Stimulated activated memory B cell treated with anti-CD40 and anti-IgM and Interleukin-4, amounts not matched to agents 10 μg/mL and 1 μg/mL and 100 μg/mL, for 72 hours (primary cell): ENCODE measurements at regions not wholly inside any gene's neighbourhood (a gene's known extent, or its start where the extent isn't known, plus 50 kb on each side); places are given as distances from the start of the nearest gene placed in this dataset.
"Not testable (repeated sequence)": the region's sequence is repeated elsewhere in the genome, so short reads cannot be mapped to it uniquely, and the experiment has no call there.

ENCODE experiments used
- ATAC-seq: fragments of 150-1000 bp; cut with Tn5 transposase; 2 replicates; pipeline ENCODE4 v1.10.0; 2021
- H3K27ac Mint-ChIP-seq: one replicate; pipeline ENCODE4 v1.8.0; 2022; ENCODE audit warnings: mild to moderate bottlenecking, mixed read lengths
- H3K27me3 Mint-ChIP-seq: one replicate; pipeline ENCODE4 v1.8.0; 2022; ENCODE audit warnings: mixed read lengths
- H3K36me3 Mint-ChIP-seq: one replicate; pipeline ENCODE4 v1.8.0; 2022; ENCODE audit warnings: mixed read lengths
- H3K4me1 Mint-ChIP-seq: one replicate; pipeline ENCODE4 v1.8.0; 2022; ENCODE audit warnings: mixed read lengths
- H3K4me3 Mint-ChIP-seq: one replicate; pipeline ENCODE4 v1.8.0; 2022; ENCODE audit warnings: mild to moderate bottlenecking, moderate library complexity, mixed read lengths
- H3K9me3 Mint-ChIP-seq: one replicate; pipeline ENCODE4 v1.8.0; 2022; ENCODE audit warnings: mixed read lengths

- Mint-ChIP-seq H3K27me3 (peaks cover 28% of the 10 kb centered on the region), H3K9me3 (no peaks in the 10 kb centered on the region), H3K4me1 (no peaks in the 10 kb centered on the region), H3K4me3 (no peak overlapping the region), H3K36me3 (no peaks in the 10 kb centered on the region), H3K27ac (no peak overlapping the region)
- ATAC-seq = no peak
Observed at GRCh38 chr9:85487872-85488271, 253.9 kb downstream of the AGTPBP1 start.

GRCh38 chr9:85484235-85484634 is 257.5 kb downstream of the AGTPBP1 start:
- Mint-ChIP-seq H3K36me3 (no peaks in the 10 kb centered on the region), H3K4me1 (no peaks in the 10 kb centered on the region), H3K27me3 (peaks cover 34% of the 10 kb centered on the region), H3K27ac (no peak overlapping the region), H3K4me3 (no peak overlapping the region), H3K9me3 (no peaks in the 10 kb centered on the region)
- no peak for ATAC-seq

- no peak overlapping the region for H3K4me3 Mint-ChIP-seq
- ATAC-seq = no peak
- peaks cover 38% of the 10 kb centered on the region for H3K27me3 Mint-ChIP-seq
- H3K9me3 Mint-ChIP-seq = no peaks in the 10 kb centered on the region
- H3K36me3 Mint-ChIP-seq = no peaks in the 10 kb centered on the region
- no peaks in the 10 kb centered on the region for H3K4me1 Mint-ChIP-seq
- no peak overlapping the region for H3K27ac Mint-ChIP-seq
Observed at GRCh38 chr9:85483208-85483607, 258.5 kb downstream of the AGTPBP1 start.

GRCh38 chr9:85479305-85479704 is 262.4 kb downstream of the AGTPBP1 start:
- H3K4me1 Mint-ChIP-seq = no peaks in the 10 kb centered on the region
- ATAC-seq = no peak
- H3K9me3 Mint-ChIP-seq = peaks cover 4% of the 10 kb centered on the region
- no peak overlapping the region for H3K27ac Mint-ChIP-seq
- no peak overlapping the region for H3K4me3 Mint-ChIP-seq
- H3K36me3 Mint-ChIP-seq = no peaks in the 10 kb centered on the region
- H3K27me3 Mint-ChIP-seq = peaks cover 38% of the 10 kb centered on the region

GRCh38 chr9:85478847-85479246 is 262.9 kb downstream of the AGTPBP1 start:
- no peak for ATAC-seq
- no peak overlapping the region for H3K4me3 Mint-ChIP-seq
- H3K27me3 Mint-ChIP-seq = peaks cover 37% of the 10 kb centered on the region
- H3K27ac Mint-ChIP-seq = no peak overlapping the region
- H3K9me3 Mint-ChIP-seq = peaks cover 5% of the 10 kb centered on the region
- H3K4me1 Mint-ChIP-seq = no peaks in the 10 kb centered on the region
- no peaks in the 10 kb centered on the region for H3K36me3 Mint-ChIP-seq

GRCh38 chr9:85474896-85475295 is 266.9 kb downstream of the AGTPBP1 start:
- not testable (repeated sequence) for H3K4me1 Mint-ChIP-seq, H3K4me3 Mint-ChIP-seq, H3K36me3 Mint-ChIP-seq, H3K9me3 Mint-ChIP-seq, ATAC-seq, H3K27ac Mint-ChIP-seq
- H3K27me3 Mint-ChIP-seq = peaks cover 11% of the 10 kb centered on the region

- Mint-ChIP-seq H3K27ac (no peak overlapping the region), H3K4me3 (no peak overlapping the region), H3K36me3 (no peaks in the 10 kb centered on the region), H3K27me3 (no peaks in the 10 kb centered on the region), H3K4me1 (no peaks in the 10 kb centered on the region), H3K9me3 (peaks cover 5% of the 10 kb centered on the region)
- no peak for ATAC-seq
Observed at GRCh38 chr9:85471791-85472190, 270.0 kb downstream of the AGTPBP1 start.

- Mint-ChIP-seq H3K9me3 (no peaks in the 10 kb centered on the region), H3K4me1 (no peaks in the 10 kb centered on the region), H3K27ac (no peak overlapping the region), H3K36me3 (no peaks in the 10 kb centered on the region), H3K4me3 (no peak overlapping the region), H3K27me3 (no peaks in the 10 kb centered on the region)
- no peak for ATAC-seq
Observed at GRCh38 chr9:85469041-85469440, 272.7 kb downstream of the AGTPBP1 start.

GRCh38 chr9:85466834-85467233 is 274.9 kb downstream of the AGTPBP1 start:
- Mint-ChIP-seq H3K27ac (no peak overlapping the region), H3K4me1 (no peaks in the 10 kb centered on the region), H3K36me3 (no peaks in the 10 kb centered on the region), H3K4me3 (no peak overlapping the region), H3K9me3 (no peaks in the 10 kb centered on the region), H3K27me3 (no peaks in the 10 kb centered on the region)
- no peak for ATAC-seq

GRCh38 chr9:85458114-85458864 is 283.5 kb downstream of the AGTPBP1 start:
- not testable (repeated sequence) for H3K4me1 Mint-ChIP-seq, H3K36me3 Mint-ChIP-seq, H3K4me3 Mint-ChIP-seq, H3K27me3 Mint-ChIP-seq, ATAC-seq, H3K9me3 Mint-ChIP-seq, H3K27ac Mint-ChIP-seq

GRCh38 chr9:85453850-85454249 is 287.9 kb downstream of the AGTPBP1 start:
- ATAC-seq = no peak
- Mint-ChIP-seq H3K36me3 (no peaks in the 10 kb centered on the region), H3K4me1 (no peaks in the 10 kb centered on the region), H3K27me3 (no peaks in the 10 kb centered on the region), H3K27ac (no peak overlapping the region), H3K9me3 (no peaks in the 10 kb centered on the region), H3K4me3 (no peak overlapping the region)

- no peak overlapping the region for H3K4me3 Mint-ChIP-seq
- H3K9me3 Mint-ChIP-seq = no peaks in the 10 kb centered on the region
- H3K27ac Mint-ChIP-seq = no peak overlapping the region
- H3K4me1 Mint-ChIP-seq = no peaks in the 10 kb centered on the region
- H3K27me3 Mint-ChIP-seq = no peaks in the 10 kb centered on the region
- no peak for ATAC-seq
- H3K36me3 Mint-ChIP-seq = no peaks in the 10 kb centered on the region
Observed at GRCh38 chr9:85452841-85453240, 288.9 kb downstream of the AGTPBP1 start.

- no peaks in the 10 kb centered on the region for H3K27me3 Mint-ChIP-seq
- no peaks in the 10 kb centered on the region for H3K4me1 Mint-ChIP-seq
- H3K9me3 Mint-ChIP-seq = no peaks in the 10 kb centered on the region
- ATAC-seq = no peak
- H3K36me3 Mint-ChIP-seq = no peaks in the 10 kb centered on the region
- no peak overlapping the region for H3K27ac Mint-ChIP-seq
- H3K4me3 Mint-ChIP-seq = no peak overlapping the region
Observed at GRCh38 chr9:85451680-85452079, 290.1 kb downstream of the AGTPBP1 start.

- Mint-ChIP-seq H3K4me1 (peaks cover 6% of the 10 kb centered on the region), H3K36me3 (no peaks in the 10 kb centered on the region), H3K9me3 (peaks cover 7% of the 10 kb centered on the region), H3K4me3 (no peak overlapping the region), H3K27me3 (no peaks in the 10 kb centered on the region), H3K27ac (no peak overlapping the region)
- ATAC-seq = no peak
Observed at GRCh38 chr9:85445887-85446286, 295.9 kb downstream of the AGTPBP1 start.

GRCh38 chr9:85444243-85444642 is 297.5 kb downstream of the AGTPBP1 start:
- Mint-ChIP-seq H3K36me3 (no peaks in the 10 kb centered on the region), H3K9me3 (peaks cover 7% of the 10 kb centered on the region), H3K27ac (no peak overlapping the region), H3K27me3 (no peaks in the 10 kb centered on the region), H3K4me3 (no peak overlapping the region), H3K4me1 (peaks cover 6% of the 10 kb centered on the region)
- ATAC-seq = no peak

GRCh38 chr9:85443190-85443598 is 298.6 kb downstream of the AGTPBP1 start:
- Mint-ChIP-seq H3K4me1 (peaks cover 6% of the 10 kb centered on the region), H3K4me3 (no peak overlapping the region), H3K27me3 (no peaks in the 10 kb centered on the region), H3K9me3 (peaks cover 10% of the 10 kb centered on the region), H3K36me3 (no peaks in the 10 kb centered on the region), H3K27ac (no peak overlapping the region)
- ATAC-seq = peak; percentile 53
